IMR-90 (cell line): ENCODE measurements at regions not wholly inside any gene's neighbourhood (a gene's known extent, or its start where the extent isn't known, plus 50 kb on each side); places are given as distances from the start of the nearest gene placed in this dataset.
A peak's percentile ranks its signal among the peaks of the same experiment; 100 is the strongest.

Experiments used
- ATAC-seq: fragments of 200-7000 bp; cut with Tn5 transposase; 2 replicates; pipeline ENCODE4 v1.9.1; 2020; ENCODE audit warnings: low read depth, mild to moderate bottlenecking, moderate library complexity
- BruUV-seq: library from RNA; stranded (reverse); fragments of 400-500 nt; replicated peaks from 2 replicates; lab custom pipeline; 2021; lab: Mats Ljungman, UMichigan
- CTCF ChIA-PET: fragments of 300-600 bp; formaldehyde crosslinking; extraction: SDS; loops from one replicate; lab custom pipeline; 2021; ENCODE audit warnings: antibody characterized with exemption; lab: Yijun Ruan, JAX
- POLR2A ChIA-PET: fragments of 300-600 bp; sonication (Branson Sonifier 250); formaldehyde crosslinking; loops from one replicate; lab custom pipeline; 2022; ENCODE audit warnings: antibody characterized with exemption; ENCODE audit not compliant: unreplicated experiment; lab: Charles Lee
- DNase-seq: peaks from one replicate; pipeline ENCODE4 v3.0.0; 2013
- H2AFZ ChIP-seq: replicated peaks from 2 replicates; pipeline ENCODE3; 2013; ENCODE audit warnings: low read length, mild to moderate bottlenecking; ENCODE audit not compliant: poor library complexity
- H2AK5ac ChIP-seq: 2 replicates; pipeline ENCODE4 v1.6.1; 2013; ENCODE audit warnings: low read depth, low read length, inconsistent platforms
- H2AK9ac ChIP-seq: replicated peaks from 2 replicates; pipeline ENCODE3; 2013; ENCODE audit warnings: mild to moderate bottlenecking, low read depth, low read length, moderate library complexity; ENCODE audit not compliant: poor library complexity
- H2BK120ac ChIP-seq: 2 replicates; pipeline ENCODE4 v1.6.1; 2013; ENCODE audit warnings: low read depth, low read length, inconsistent platforms
- H2BK15ac ChIP-seq: 3 replicates; pipeline ENCODE4 v1.6.1; 2013; ENCODE audit warnings: low read depth, low read length, inconsistent platforms
- H2BK20ac ChIP-seq: 2 replicates; pipeline ENCODE4 v1.6.1; 2013; ENCODE audit warnings: low read depth, mild to moderate bottlenecking, inconsistent platforms, low read length, moderate library complexity
- H2BK5ac ChIP-seq: 2 replicates; pipeline ENCODE4 v1.6.1; 2013; ENCODE audit warnings: mild to moderate bottlenecking, low read depth, low read length, inconsistent platforms; ENCODE audit not compliant: poor library complexity, severe bottlenecking
- H3K14ac ChIP-seq: replicated peaks from 2 replicates; pipeline ENCODE4 v1.6.1; 2013; ENCODE audit warnings: low read depth, low read length, inconsistent platforms
- H3K18ac ChIP-seq: 2 replicates; pipeline ENCODE4 v1.6.1; 2013; ENCODE audit warnings: low read depth, low read length, control low read depth
- H3K23ac ChIP-seq: 2 replicates; pipeline ENCODE4 v1.6.1; 2013; ENCODE audit warnings: low read depth, low read length, inconsistent platforms
- H3K27ac ChIP-seq: 2 replicates; pipeline ENCODE4 v1.5.1; 2013; ENCODE audit warnings: mild to moderate bottlenecking, control low read depth, low read length; ENCODE audit not compliant: insufficient read depth
- H3K27me3 ChIP-seq: 2 replicates; pipeline ENCODE4 v1.6.1; 2013; ENCODE audit warnings: low read length; ENCODE audit not compliant: control insufficient read depth, insufficient read depth
- H3K36me3 ChIP-seq: 2 replicates; pipeline ENCODE4 v1.6.1; 2013; ENCODE audit warnings: low read length, mixed read lengths; ENCODE audit not compliant: control insufficient read depth, insufficient read depth
- H3K4ac ChIP-seq: 2 replicates; pipeline ENCODE4 v1.6.1; 2013; ENCODE audit warnings: low read depth, low read length, inconsistent platforms
- H3K4me1 ChIP-seq: 2 replicates; pipeline ENCODE4 v1.6.1; 2013; ENCODE audit warnings: low read length, mixed read lengths; ENCODE audit not compliant: control insufficient read depth, insufficient read depth
- H3K4me2 ChIP-seq: 2 replicates; pipeline ENCODE4 v1.6.1; 2013; ENCODE audit warnings: low read depth, mild to moderate bottlenecking, control low read depth, low read length, moderate library complexity
- H3K4me3 ChIP-seq: 2 replicates; pipeline ENCODE4 v1.5.1; 2013; ENCODE audit warnings: low read depth, mild to moderate bottlenecking, control low read depth, low read length, moderate library complexity; ENCODE audit not compliant: insufficient read depth
- H3K56ac ChIP-seq: 2 replicates; pipeline ENCODE4 v1.6.1; 2013; ENCODE audit warnings: low read length, inconsistent platforms; ENCODE audit not compliant: insufficient read depth; ENCODE audit errors: extremely low read depth
- H3K79me1 ChIP-seq, 2 experiments: 2 replicates each; pipeline ENCODE4 v1.6.1; 2013; ENCODE audit warnings: low read length in 2 of 2, inconsistent platforms in 1 of 2, low read depth in 1 of 2
- H3K9ac ChIP-seq: 2 replicates; pipeline ENCODE4 v1.6.1; 2013; ENCODE audit warnings: low read depth, low read length, control low read depth
- H3K9me1 ChIP-seq: 2 replicates; pipeline ENCODE4 v1.6.1; 2013; ENCODE audit warnings: low read length, inconsistent platforms; ENCODE audit not compliant: insufficient read depth
- H3K9me3 ChIP-seq: 2 replicates; pipeline ENCODE4 v1.6.1; 2013; ENCODE audit warnings: low read length; ENCODE audit not compliant: control insufficient read depth, insufficient read depth
- H4K20me1 ChIP-seq: 2 replicates; pipeline ENCODE4 v1.6.1; 2013; ENCODE audit warnings: low read length, inconsistent platforms; ENCODE audit not compliant: insufficient read depth
- H4K5ac ChIP-seq: 2 replicates; pipeline ENCODE4 v1.6.1; 2013; ENCODE audit warnings: mild to moderate bottlenecking, low read depth, low read length, control low read depth
- H4K8ac ChIP-seq, 2 experiments: 2 replicates each; pipeline ENCODE4 v1.6.1; 2013; ENCODE audit warnings: low read depth in 2 of 2, low read length in 2 of 2, control low read depth in 1 of 2, inconsistent platforms in 1 of 2
- H4K91ac ChIP-seq: 2 replicates; pipeline ENCODE4 v1.6.1; 2013; ENCODE audit warnings: low read depth, low read length, inconsistent platforms; ENCODE audit not compliant: insufficient read depth
- BHLHE40 ChIP-seq: fragments of 150-350 bp; IDR thresholded peaks from 2 replicates; pipeline ENCODE4 v1.6.1; 2016; ENCODE audit warnings: mild to moderate bottlenecking, low read depth, low read length
- CEBPB ChIP-seq: IDR thresholded peaks from 2 replicates; pipeline ENCODE4 v1.6.1; 2012; ENCODE audit warnings: low read depth, low read length, improper control_type of control experiment
- CHD1 ChIP-seq: IDR thresholded peaks from 2 replicates; pipeline ENCODE4 v1.6.1; 2012; ENCODE audit warnings: low read depth, low read length, improper control_type of control experiment
- CTCF ChIP-seq: conservative IDR thresholded peaks from 2 replicates; pipeline ENCODE4 v1.5.1; 2012; ENCODE audit warnings: mild to moderate bottlenecking, low read depth, low read length, improper control_type of control experiment
- ELK1 ChIP-seq: fragments of 150-350 bp; IDR thresholded peaks from 2 replicates; pipeline ENCODE4 v1.6.1; 2016; ENCODE audit warnings: low read depth, mild to moderate bottlenecking, low read length, moderate library complexity, borderline replicate concordance
- MAZ ChIP-seq: IDR thresholded peaks from 2 replicates; pipeline ENCODE4 v1.6.1; 2012; ENCODE audit warnings: low read depth, mild to moderate bottlenecking, low read length, improper control_type of control experiment, moderate library complexity, borderline replicate concordance
- POLR2A ChIP-seq: IDR thresholded peaks from 2 replicates; pipeline ENCODE4 v1.6.1; 2012; ENCODE audit warnings: mild to moderate bottlenecking, low read depth, low read length
- RAD21 ChIP-seq: IDR thresholded peaks from 2 replicates; pipeline ENCODE4 v1.6.1; 2012; ENCODE audit warnings: low read length, improper control_type of control experiment
- RCOR1 ChIP-seq: IDR thresholded peaks from 2 replicates; pipeline ENCODE4 v1.6.1; 2012; ENCODE audit warnings: mild to moderate bottlenecking, low read length, improper control_type of control experiment; ENCODE audit not compliant: insufficient replicate concordance
- RFX5 ChIP-seq: IDR thresholded peaks from 2 replicates; pipeline ENCODE4 v1.8.0; 2012; ENCODE audit warnings: low read depth, mild to moderate bottlenecking, low read length, moderate library complexity
- SMC3 ChIP-seq: fragments of 150-350 bp; IDR thresholded peaks from 2 replicates; pipeline ENCODE4 v1.6.1; 2016; ENCODE audit warnings: low read depth, mild to moderate bottlenecking, antibody characterized with exemption, low read length, moderate library complexity
- WGBS, 2 experiments: methylation state at CpG; one replicate each; pipeline versions ENCODE4 v1.1.5 to v1.1.7; 2013; ENCODE audit warnings: missing lambda C conversion rate in 2 of 2; ENCODE audit not compliant: insufficient read length in 1 of 2; ENCODE audit errors: extremely low coverage in 2 of 2; 5-methylcytosine and 5-hydroxymethylcytosine counted together
- dilution Hi-C: fragments of 300-500 bp; cut with HindIII; formaldehyde crosslinking; loops from one replicate; pipeline ENCODE4 v1.14.3; 2018; ENCODE audit warnings: low sequenced_read_pairs; ENCODE audit not compliant: unreplicated experiment
- in situ Hi-C: fragments of 300-500 bp; cut with MboI; formaldehyde crosslinking; loops from 3 replicates; pipeline ENCODE4 v1.14.3; 2019; ENCODE audit warnings: low sequenced_read_pairs, inconsistent platforms, mixed read lengths
- intact Hi-C: fragments of 100-400 bp; cut with micrococcal nuclease; formaldehyde crosslinking; loops from 2 replicates; pipeline ENCODE4 v1.10.0; 2022

- H3K4me2 ChIP-seq: no peak overlapping the region
- H3K79me1 ChIP-seq: peaks cover 3 to 10% of the 10 kb centered on the region in 2 experiments; a peak in 3 of 4 replicates
- peaks cover 3% of the 10 kb centered on the region for H3K9me3 ChIP-seq
- H2BK120ac ChIP-seq: 0 out of 2 replicates have a peak overlapping the region, but pooled peaks have one; percentile 7
- intact Hi-C loops: no loop called here
- no peaks in the 10 kb centered on the region for H3K27me3 ChIP-seq
- no peak overlapping the region for H3K23ac ChIP-seq
- H3K4ac ChIP-seq: no peak overlapping the region
- no peak overlapping the region for H2BK5ac ChIP-seq
- H2AFZ ChIP-seq: no peak overlapping the region
- no TSS peak for BruUV-seq
- TF ChIP-seq POLR2A (no peak), ELK1 (no peak), RFX5 (no peak), RAD21 (no peak), CTCF (no peak), CHD1 (no peak), SMC3 (no peak), MAZ (no peak), BHLHE40 (no peak), RCOR1 (no peak), CEBPB (no peak)
- H3K9ac ChIP-seq: no peak overlapping the region
- no peaks in the 10 kb centered on the region for H4K20me1 ChIP-seq
- no peak overlapping the region; the same call in 1 of the 2 replicates for H4K5ac ChIP-seq
- no CpG with 5 or more reads among the region's 1 CpG for WGBS, 2 experiments
- dilution Hi-C loops: no loop called here
- no peak overlapping the region for H3K27ac ChIP-seq
- no peak overlapping the region for H4K8ac ChIP-seq
- H3K14ac ChIP-seq: no peak overlapping the region
- DNase-seq (no peak), ATAC-seq (no peak)
- in situ Hi-C loops: no loop called here
- H2AK5ac ChIP-seq: no peak overlapping the region
- peaks cover 11% of the 10 kb centered on the region for H3K4me1 ChIP-seq
- no peak overlapping the region for H3K4me3 ChIP-seq
- CTCF ChIA-PET: no interaction called here
- H2BK20ac ChIP-seq: peak overlapping the region; percentile 11; the same call in 1 of the 2 replicates
- H3K18ac ChIP-seq: no peak overlapping the region
- POLR2A ChIA-PET: no interaction called here
- no peak overlapping the region for H2AK9ac ChIP-seq
- no peak overlapping the region for H2BK15ac ChIP-seq
- no peak overlapping the region for H3K56ac ChIP-seq
- no peak overlapping the region for H4K91ac ChIP-seq
- peaks cover 7% of the 10 kb centered on the region for H3K9me1 ChIP-seq
- H3K36me3 ChIP-seq: no peaks in the 10 kb centered on the region
These were observed 83.7 kb upstream of the DNAH5 start for GRCh38 chr5:14028188-14028587.
